ENCODE measurements at regions not wholly inside any gene's neighbourhood (a gene's known extent, or its start where the extent isn't known, plus 50 kb on each side); places are given as distances from the start of the nearest gene placed in this dataset.

DNA sequence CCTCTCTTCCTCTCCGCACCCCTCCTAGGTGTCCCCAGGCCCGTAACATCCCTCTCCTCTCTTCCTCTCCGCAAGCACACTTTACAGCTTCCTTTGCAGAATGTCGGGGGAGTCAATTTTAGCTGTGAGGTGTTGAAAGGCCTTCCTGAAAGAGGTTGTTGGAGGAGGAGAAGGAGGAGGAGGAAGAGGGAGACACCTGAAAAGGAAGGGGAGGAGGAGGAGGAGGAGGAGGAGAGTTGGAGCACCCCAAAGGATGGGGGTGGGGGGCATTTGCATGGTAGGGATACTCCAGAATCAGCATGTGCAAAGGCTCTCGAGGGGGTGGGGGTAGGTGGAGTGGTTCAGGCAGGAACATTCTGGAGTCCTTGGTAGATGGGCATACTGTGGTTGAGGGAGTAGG, 1045.1 kb downstream of the TBC1D22A start:
- TF ChIP-seq, protein P1, sequence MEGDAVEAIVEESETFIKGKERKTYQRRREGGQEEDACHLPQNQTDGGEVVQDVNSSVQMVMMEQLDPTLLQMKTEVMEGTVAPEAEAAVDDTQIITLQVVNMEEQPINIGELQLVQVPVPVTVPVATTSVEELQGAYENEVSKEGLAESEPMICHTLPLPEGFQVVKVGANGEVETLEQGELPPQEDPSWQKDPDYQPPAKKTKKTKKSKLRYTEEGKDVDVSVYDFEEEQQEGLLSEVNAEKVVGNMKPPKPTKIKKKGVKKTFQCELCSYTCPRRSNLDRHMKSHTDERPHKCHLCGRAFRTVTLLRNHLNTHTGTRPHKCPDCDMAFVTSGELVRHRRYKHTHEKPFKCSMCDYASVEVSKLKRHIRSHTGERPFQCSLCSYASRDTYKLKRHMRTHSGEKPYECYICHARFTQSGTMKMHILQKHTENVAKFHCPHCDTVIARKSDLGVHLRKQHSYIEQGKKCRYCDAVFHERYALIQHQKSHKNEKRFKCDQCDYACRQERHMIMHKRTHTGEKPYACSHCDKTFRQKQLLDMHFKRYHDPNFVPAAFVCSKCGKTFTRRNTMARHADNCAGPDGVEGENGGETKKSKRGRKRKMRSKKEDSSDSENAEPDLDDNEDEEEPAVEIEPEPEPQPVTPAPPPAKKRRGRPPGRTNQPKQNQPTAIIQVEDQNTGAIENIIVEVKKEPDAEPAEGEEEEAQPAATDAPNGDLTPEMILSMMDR (IDR thresholded peaks at IDR 0.05): no peak
- no peak for TF ChIP-seq ZFX (IDR thresholded peaks at IDR 0.05; ENCODE audit: borderline replicate concordance)
